ENCODE measurements at regions not wholly inside any gene's neighbourhood (a gene's known extent, or its start where the extent isn't known, plus 50 kb on each side); places are given as distances from the start of the nearest gene placed in this dataset.

GRCh38 chr12:125295550-125295949 lies 230.3 kb downstream of the AACS start:
- TF ChIP-seq CTCF (IDR thresholded peaks at IDR 0.05) (no peak), POLR2A (IDR thresholded peaks at IDR 0.05) (no peak)
